Activated CD8-positive, alpha-beta memory T cell treated with anti-CD3 and anti-CD28 coated beads, Interleukin-2, amount 10 ng/mL, durations not matched to agents 7 days and 5 days (primary cell): ENCODE measurements at regions not wholly inside any gene's neighbourhood (a gene's known extent, or its start where the extent isn't known, plus 50 kb on each side); places are given as distances from the start of the nearest gene placed in this dataset.

ENCODE experiments used
- ATAC-seq: fragments of 150-1000 bp; cut with Tn5 transposase; one replicate; pipeline ENCODE4 v1.10.0; 2021; ENCODE audit warnings: moderate library complexity
- CTCF ChIA-PET: fragments of 350-600 bp; sonication (Branson Sonifier 250); formaldehyde crosslinking; loops from one replicate; lab custom pipeline; 2021; ENCODE audit warnings: antibody characterized with exemption; lab: Charles Lee
- DNase-seq: peaks from one replicate; pipeline ENCODE4 v3.0.0-alpha.2; 2020
- H3K27ac Mint-ChIP-seq: one replicate; pipeline ENCODE4 v1.8.0; 2021; ENCODE audit warnings: mild to moderate bottlenecking, mixed read lengths
- H3K27me3 Mint-ChIP-seq: one replicate; pipeline ENCODE4 v1.8.0; 2021; ENCODE audit warnings: mixed read lengths
- H3K36me3 Mint-ChIP-seq: one replicate; pipeline ENCODE4 v1.8.0; 2021; ENCODE audit warnings: mild to moderate bottlenecking, mixed read lengths
- H3K4me1 Mint-ChIP-seq: one replicate; pipeline ENCODE4 v1.8.0; 2021; ENCODE audit warnings: mixed read lengths
- H3K4me3 Mint-ChIP-seq: one replicate; pipeline ENCODE4 v1.8.0; 2021; ENCODE audit warnings: mild to moderate bottlenecking, moderate library complexity, mixed read lengths
- H3K9me3 Mint-ChIP-seq: one replicate; pipeline ENCODE4 v1.8.0; 2022; ENCODE audit warnings: low read depth, mixed read lengths

GRCh38 chr10:133035952-133036351, 51.8 kb upstream of the ADGRA1 start:
- H3K27me3 Mint-ChIP-seq = peaks cover 9% of the 10 kb centered on the region
- no peak overlapping the region for H3K4me3 Mint-ChIP-seq
- no peak for ATAC-seq
- no peaks in the 10 kb centered on the region for H3K9me3 Mint-ChIP-seq
- H3K4me1 Mint-ChIP-seq = no peaks in the 10 kb centered on the region
- DNase-seq = no peak
- CTCF ChIA-PET = no interaction called here
- H3K27ac Mint-ChIP-seq = no peak overlapping the region
- no peaks in the 10 kb centered on the region for H3K36me3 Mint-ChIP-seq

GRCh38 chr10:133034762-133035161, 53.0 kb upstream of the ADGRA1 start:
- H3K36me3 Mint-ChIP-seq = no peaks in the 10 kb centered on the region
- H3K4me1 Mint-ChIP-seq = no peaks in the 10 kb centered on the region
- CTCF ChIA-PET = no interaction called here

GRCh38 chr10:133034092-133034491, 53.6 kb upstream of the ADGRA1 start:
- Mint-ChIP-seq H3K27ac (no peak overlapping the region), H3K36me3 (no peaks in the 10 kb centered on the region)

More at GRCh38 chr10:133034762-133035161, 53.0 kb upstream of the ADGRA1 start:
- Mint-ChIP-seq H3K27me3 (peaks cover 9% of the 10 kb centered on the region), H3K9me3 (no peaks in the 10 kb centered on the region), H3K4me3 (no peak overlapping the region), H3K27ac (no peak overlapping the region)
- ATAC-seq (no peak), DNase-seq (no peak)

DNA sequence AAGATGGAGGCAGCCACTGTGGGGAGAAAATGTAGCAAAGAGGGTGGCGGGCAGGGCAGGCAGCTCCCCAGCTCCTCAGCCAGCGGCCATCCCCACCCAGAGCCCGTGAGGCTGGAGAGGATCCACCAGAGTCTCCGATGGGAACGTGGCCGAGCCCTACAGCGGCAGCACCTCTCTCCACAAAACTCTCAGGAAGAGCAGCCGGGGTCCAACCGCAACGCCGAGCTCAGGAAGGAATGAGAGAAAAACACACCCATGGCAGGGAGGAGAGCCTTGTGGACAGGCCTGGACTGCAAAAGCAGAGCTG, 54.0 kb upstream of the ADGRA1 start:
- no peaks in the 10 kb centered on the region for H3K9me3 Mint-ChIP-seq
- no peaks in the 10 kb centered on the region for H3K36me3 Mint-ChIP-seq
- H3K4me1 Mint-ChIP-seq = no peaks in the 10 kb centered on the region
- no peak for DNase-seq
- H3K4me3 Mint-ChIP-seq = no peak overlapping the region
- no peak overlapping the region for H3K27ac Mint-ChIP-seq
- H3K27me3 Mint-ChIP-seq = peaks cover 11% of the 10 kb centered on the region
- ATAC-seq = no peak
- CTCF ChIA-PET = no interaction called here

More at GRCh38 chr10:133034092-133034491, 53.6 kb upstream of the ADGRA1 start:
- H3K27me3 Mint-ChIP-seq = peaks cover 11% of the 10 kb centered on the region
- no peaks in the 10 kb centered on the region for H3K9me3 Mint-ChIP-seq
- H3K4me3 Mint-ChIP-seq = no peak overlapping the region
- ATAC-seq (no peak), DNase-seq (no peak)
- no peaks in the 10 kb centered on the region for H3K4me1 Mint-ChIP-seq
- CTCF ChIA-PET = no interaction called here

- Mint-ChIP-seq H3K27me3 (peaks cover 11% of the 10 kb centered on the region), H3K4me3 (no peak overlapping the region), H3K36me3 (no peaks in the 10 kb centered on the region), H3K9me3 (no peaks in the 10 kb centered on the region), H3K4me1 (no peaks in the 10 kb centered on the region), H3K27ac (no peak overlapping the region)
- CTCF ChIA-PET = no interaction called here
- ATAC-seq (no peak), DNase-seq (no peak)
Observed at GRCh38 chr10:133032976-133033741, 54.6 kb upstream of the ADGRA1 start.

DNA sequence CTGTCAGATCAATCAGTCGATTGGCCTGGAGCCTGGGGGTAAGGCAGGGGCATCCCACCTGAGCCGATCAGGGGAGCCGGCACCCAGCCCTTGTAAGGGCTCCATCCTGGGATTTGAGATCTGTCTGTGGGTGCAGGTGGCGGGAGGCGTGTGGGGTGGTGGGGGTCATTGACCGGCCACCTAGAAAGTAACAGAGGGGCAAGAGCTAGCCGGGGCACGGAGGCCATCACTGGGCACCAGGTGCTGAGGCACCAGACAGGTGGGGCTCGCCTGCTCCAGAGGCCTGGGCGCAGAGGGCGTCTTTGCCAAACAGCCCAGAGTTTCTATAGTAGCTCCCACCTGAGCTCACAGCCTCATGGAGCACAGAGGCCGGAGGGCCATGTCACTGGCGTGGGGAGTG, 55.5 kb upstream of the ADGRA1 start:
- no peaks in the 10 kb centered on the region for H3K4me1 Mint-ChIP-seq
- H3K27me3 Mint-ChIP-seq = peaks cover 11% of the 10 kb centered on the region
- no peak for DNase-seq
- H3K9me3 Mint-ChIP-seq = no peaks in the 10 kb centered on the region
- H3K4me3 Mint-ChIP-seq = no peak overlapping the region
- ATAC-seq = no peak
- H3K36me3 Mint-ChIP-seq = no peaks in the 10 kb centered on the region
- no peak overlapping the region for H3K27ac Mint-ChIP-seq
- CTCF ChIA-PET = no interaction called here

GRCh38 chr10:133031541-133032125, 56.1 kb upstream of the ADGRA1 start:
- no peak for ATAC-seq
- Mint-ChIP-seq H3K9me3 (no peaks in the 10 kb centered on the region), H3K27me3 (peaks cover 11% of the 10 kb centered on the region), H3K4me1 (no peaks in the 10 kb centered on the region), H3K4me3 (no peak overlapping the region), H3K27ac (no peak overlapping the region), H3K36me3 (no peaks in the 10 kb centered on the region)
- no peak for DNase-seq
- CTCF ChIA-PET = no interaction called here

DNA sequence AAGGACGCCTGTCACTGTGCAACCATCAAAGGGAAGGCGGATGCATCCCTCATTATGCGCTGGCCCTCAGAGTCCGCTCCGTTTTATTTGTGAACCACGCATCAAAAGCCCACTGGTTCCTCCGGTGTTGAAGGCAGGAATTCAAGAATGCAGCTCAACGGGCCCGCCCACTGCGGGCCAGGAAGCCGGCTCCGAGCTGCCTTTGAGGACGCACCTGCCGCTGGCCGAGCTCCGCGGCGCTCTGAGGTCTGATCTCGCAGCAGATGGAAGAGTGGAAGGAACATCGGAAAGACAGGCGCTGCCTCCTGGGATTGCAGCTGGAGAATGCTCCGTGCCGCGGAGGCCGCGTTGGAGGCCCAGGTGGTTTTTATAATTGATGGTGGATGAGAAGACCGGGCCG, 56.9 kb upstream of the ADGRA1 start:
- H3K4me1 Mint-ChIP-seq = no peaks in the 10 kb centered on the region
- peaks cover 11% of the 10 kb centered on the region for H3K27me3 Mint-ChIP-seq
- H3K9me3 Mint-ChIP-seq = no peaks in the 10 kb centered on the region
- ATAC-seq (no peak), DNase-seq (no peak)
- no peaks in the 10 kb centered on the region for H3K36me3 Mint-ChIP-seq
- no peak overlapping the region for H3K27ac Mint-ChIP-seq
- CTCF ChIA-PET = interaction anchor here (0.6 kb wide), 1 partner anchor 728 kb away, joined by 3 read pairs; no protein-coding TSS in a partner anchor
- no peak overlapping the region for H3K4me3 Mint-ChIP-seq

GRCh38 chr10:133030126-133030525, 57.6 kb upstream of the ADGRA1 start:
- H3K4me3 Mint-ChIP-seq = no peak overlapping the region
- H3K4me1 Mint-ChIP-seq = no peaks in the 10 kb centered on the region
- no peaks in the 10 kb centered on the region for H3K36me3 Mint-ChIP-seq
- H3K27ac Mint-ChIP-seq = no peak overlapping the region
- ATAC-seq (no peak), DNase-seq (no peak)
- CTCF ChIA-PET = interaction anchor here (0.6 kb wide), 1 partner anchor 728 kb away, joined by 3 read pairs; no protein-coding TSS in a partner anchor
- H3K9me3 Mint-ChIP-seq = no peaks in the 10 kb centered on the region
- H3K27me3 Mint-ChIP-seq = peaks cover 4% of the 10 kb centered on the region

DNA sequence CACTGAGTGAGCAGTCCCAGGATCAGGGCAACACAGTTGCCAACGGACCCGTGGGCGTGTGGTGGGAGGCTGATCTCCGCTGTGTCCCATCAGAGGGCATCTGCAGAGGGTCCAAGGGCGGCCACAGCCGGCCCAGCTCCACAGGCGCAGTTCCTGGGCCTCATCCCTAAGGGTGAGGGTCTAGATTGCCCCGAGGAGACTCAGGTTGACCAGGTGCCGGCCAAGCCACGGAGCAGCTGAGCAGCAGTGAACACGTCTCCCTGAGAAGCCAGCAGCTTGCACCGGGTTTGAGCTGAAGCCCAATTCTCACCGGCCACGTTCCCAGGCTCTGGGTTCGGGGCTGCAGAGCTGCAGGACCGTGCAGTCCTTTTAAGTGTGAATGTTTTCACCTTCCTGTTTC, 58.8 kb upstream of the ADGRA1 start:
- no peaks in the 10 kb centered on the region for H3K36me3 Mint-ChIP-seq
- DNase-seq = no peak
- H3K27me3 Mint-ChIP-seq = peaks cover 2% of the 10 kb centered on the region
- no peak overlapping the region for H3K27ac Mint-ChIP-seq
- no peak for ATAC-seq
- no peaks in the 10 kb centered on the region for H3K4me1 Mint-ChIP-seq
- no peak overlapping the region for H3K4me3 Mint-ChIP-seq
- H3K9me3 Mint-ChIP-seq = no peaks in the 10 kb centered on the region
- CTCF ChIA-PET = no interaction called here

- H3K27me3 Mint-ChIP-seq = peaks cover 2% of the 10 kb centered on the region
- no peak overlapping the region for H3K4me3 Mint-ChIP-seq
- no peaks in the 10 kb centered on the region for H3K9me3 Mint-ChIP-seq
- no peak overlapping the region for H3K27ac Mint-ChIP-seq
- ATAC-seq (no peak), DNase-seq (no peak)
- no peaks in the 10 kb centered on the region for H3K4me1 Mint-ChIP-seq
- CTCF ChIA-PET = no interaction called here
- H3K36me3 Mint-ChIP-seq = no peaks in the 10 kb centered on the region
Observed at GRCh38 chr10:133028158-133028557, 59.6 kb upstream of the ADGRA1 start.

DNA sequence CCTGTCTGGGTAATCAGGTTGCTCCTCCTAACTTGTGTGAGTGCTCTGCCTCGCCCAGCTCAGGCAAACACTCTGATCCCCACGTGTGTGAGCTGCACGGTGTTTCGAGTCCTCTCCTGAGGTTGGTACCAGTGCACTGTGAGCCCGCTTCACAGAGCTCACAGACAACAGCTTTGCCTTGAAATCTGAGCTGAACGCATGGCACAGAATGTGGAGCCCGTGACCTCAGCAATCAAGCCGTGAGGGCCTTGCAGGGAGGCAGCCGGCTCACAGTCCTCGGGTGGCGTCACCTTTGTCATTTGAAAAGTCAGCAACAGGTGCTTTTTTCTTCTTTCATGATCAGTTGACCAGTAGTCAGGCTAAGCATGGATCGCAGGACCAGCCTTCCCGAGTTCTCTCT, 60.2 kb upstream of the ADGRA1 start:
- H3K4me3 Mint-ChIP-seq = no peak overlapping the region
- no peaks in the 10 kb centered on the region for H3K9me3 Mint-ChIP-seq
- H3K27ac Mint-ChIP-seq = no peak overlapping the region
- no peaks in the 10 kb centered on the region for H3K4me1 Mint-ChIP-seq
- no peaks in the 10 kb centered on the region for H3K36me3 Mint-ChIP-seq
- CTCF ChIA-PET = no interaction called here
- H3K27me3 Mint-ChIP-seq = peaks cover 2% of the 10 kb centered on the region
- ATAC-seq (no peak), DNase-seq (no peak)

- ATAC-seq (no peak), DNase-seq (no peak)
- Mint-ChIP-seq H3K4me1 (no peaks in the 10 kb centered on the region), H3K27ac (no peak overlapping the region), H3K27me3 (peaks cover 2% of the 10 kb centered on the region), H3K36me3 (no peaks in the 10 kb centered on the region), H3K4me3 (no peak overlapping the region), H3K9me3 (no peaks in the 10 kb centered on the region)
- CTCF ChIA-PET = no interaction called here
Observed at GRCh38 chr10:133026726-133027395, 60.9 kb upstream of the ADGRA1 start.

- Mint-ChIP-seq H3K9me3 (no peaks in the 10 kb centered on the region), H3K36me3 (no peaks in the 10 kb centered on the region), H3K4me1 (no peaks in the 10 kb centered on the region), H3K27me3 (peaks cover 2% of the 10 kb centered on the region), H3K27ac (no peak overlapping the region), H3K4me3 (no peak overlapping the region)
- DNase-seq = no peak
- CTCF ChIA-PET = no interaction called here
- ATAC-seq = no peak
Observed at GRCh38 chr10:133026171-133026570, 61.6 kb upstream of the ADGRA1 start.
